Calu3 (cell line): ENCODE measurements at regions not wholly inside any gene's neighbourhood (a gene's known extent, or its start where the extent isn't known, plus 50 kb on each side); places are given as distances from the start of the nearest gene placed in this dataset.

ENCODE experiments used
- BruUV-seq: library from RNA; stranded (reverse); fragments of 400-500 nt; replicated peaks from 2 replicates; lab custom pipeline; 2021; lab: Mats Ljungman, UMichigan
- CTCF ChIA-PET: fragments of 300-600 bp; sonication (Branson Sonifier 250); formaldehyde crosslinking; loops from one replicate; lab custom pipeline; 2022; ENCODE audit warnings: antibody characterized with exemption; lab: Charles Lee
- DNase-seq: peaks from one replicate; pipeline ENCODE4 v3.0.0; 2022
- H3K27ac Mint-ChIP-seq: one replicate; pipeline ENCODE4 v1.8.0; 2022; ENCODE audit warnings: mixed read lengths; ENCODE audit not compliant: unreplicated experiment
- H3K27me3 Mint-ChIP-seq: one replicate; pipeline ENCODE4 v1.8.0; 2022; ENCODE audit warnings: mixed read lengths; ENCODE audit not compliant: unreplicated experiment
- H3K36me3 Mint-ChIP-seq: one replicate; pipeline ENCODE4 v1.8.0; 2022; ENCODE audit warnings: mild to moderate bottlenecking, moderate library complexity, mixed read lengths; ENCODE audit not compliant: insufficient read depth, unreplicated experiment
- H3K4me1 Mint-ChIP-seq: one replicate; pipeline ENCODE4 v1.8.0; 2022; ENCODE audit warnings: mild to moderate bottlenecking, low read depth, mixed read lengths; ENCODE audit not compliant: unreplicated experiment
- H3K4me3 Mint-ChIP-seq: one replicate; pipeline ENCODE4 v1.8.0; 2022; ENCODE audit warnings: mild to moderate bottlenecking, low read depth, moderate library complexity, mixed read lengths; ENCODE audit not compliant: unreplicated experiment
- H3K9me3 Mint-ChIP-seq: one replicate; pipeline ENCODE4 v1.8.0; 2022; ENCODE audit warnings: low read depth, mixed read lengths; ENCODE audit not compliant: unreplicated experiment
- intact Hi-C: fragments of 100-400 bp; cut with micrococcal nuclease; formaldehyde crosslinking; loops from one replicate; pipeline ENCODE4 v1.10.0; 2022; ENCODE audit not compliant: unreplicated experiment
- TF ChIP-seq, protein P1 (sequence below): fragments of 200-600 bp; IDR thresholded peaks from one replicate; pipeline ENCODE4 v1.8.0; 2022; ENCODE audit warnings: antibody characterized with exemption; ENCODE audit not compliant: unreplicated experiment

DNA sequence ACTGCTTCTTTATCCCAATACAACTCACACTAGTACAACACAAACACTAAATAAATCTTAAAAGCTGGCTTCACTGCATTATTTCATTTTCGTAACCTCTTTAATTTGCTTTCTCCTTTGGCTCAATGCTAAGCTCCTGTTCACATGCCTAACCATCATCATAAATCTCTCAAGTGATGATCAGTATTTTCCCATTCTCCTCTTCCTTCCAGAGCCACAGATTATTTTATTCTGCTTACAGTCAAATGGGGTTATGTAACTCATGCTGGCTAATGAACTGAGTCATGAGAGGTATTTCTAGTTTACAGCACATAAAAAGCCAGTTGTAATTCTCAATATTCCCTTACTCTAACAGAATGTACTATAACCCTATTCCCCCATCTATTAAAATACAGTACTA, 350.4 kb upstream of the ZC3H15 start:
- intact Hi-C loops = loop anchor here (10.0 kb wide), 1 partner anchor 391 kb away; no protein-coding TSS in a partner anchor
- peaks cover under 1% of the 10 kb centered on the region for H3K36me3 Mint-ChIP-seq
- TF ChIP-seq, protein P1, sequence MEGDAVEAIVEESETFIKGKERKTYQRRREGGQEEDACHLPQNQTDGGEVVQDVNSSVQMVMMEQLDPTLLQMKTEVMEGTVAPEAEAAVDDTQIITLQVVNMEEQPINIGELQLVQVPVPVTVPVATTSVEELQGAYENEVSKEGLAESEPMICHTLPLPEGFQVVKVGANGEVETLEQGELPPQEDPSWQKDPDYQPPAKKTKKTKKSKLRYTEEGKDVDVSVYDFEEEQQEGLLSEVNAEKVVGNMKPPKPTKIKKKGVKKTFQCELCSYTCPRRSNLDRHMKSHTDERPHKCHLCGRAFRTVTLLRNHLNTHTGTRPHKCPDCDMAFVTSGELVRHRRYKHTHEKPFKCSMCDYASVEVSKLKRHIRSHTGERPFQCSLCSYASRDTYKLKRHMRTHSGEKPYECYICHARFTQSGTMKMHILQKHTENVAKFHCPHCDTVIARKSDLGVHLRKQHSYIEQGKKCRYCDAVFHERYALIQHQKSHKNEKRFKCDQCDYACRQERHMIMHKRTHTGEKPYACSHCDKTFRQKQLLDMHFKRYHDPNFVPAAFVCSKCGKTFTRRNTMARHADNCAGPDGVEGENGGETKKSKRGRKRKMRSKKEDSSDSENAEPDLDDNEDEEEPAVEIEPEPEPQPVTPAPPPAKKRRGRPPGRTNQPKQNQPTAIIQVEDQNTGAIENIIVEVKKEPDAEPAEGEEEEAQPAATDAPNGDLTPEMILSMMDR = no peak
- H3K4me3 Mint-ChIP-seq = no peak overlapping the region
- H3K4me1 Mint-ChIP-seq = peaks cover 11% of the 10 kb centered on the region
- no TSS peak for BruUV-seq
- CTCF ChIA-PET = no interaction called here
- no peaks in the 10 kb centered on the region for H3K9me3 Mint-ChIP-seq
- H3K27ac Mint-ChIP-seq = no peak overlapping the region
- no peaks in the 10 kb centered on the region for H3K27me3 Mint-ChIP-seq
- no peak for DNase-seq

DNA sequence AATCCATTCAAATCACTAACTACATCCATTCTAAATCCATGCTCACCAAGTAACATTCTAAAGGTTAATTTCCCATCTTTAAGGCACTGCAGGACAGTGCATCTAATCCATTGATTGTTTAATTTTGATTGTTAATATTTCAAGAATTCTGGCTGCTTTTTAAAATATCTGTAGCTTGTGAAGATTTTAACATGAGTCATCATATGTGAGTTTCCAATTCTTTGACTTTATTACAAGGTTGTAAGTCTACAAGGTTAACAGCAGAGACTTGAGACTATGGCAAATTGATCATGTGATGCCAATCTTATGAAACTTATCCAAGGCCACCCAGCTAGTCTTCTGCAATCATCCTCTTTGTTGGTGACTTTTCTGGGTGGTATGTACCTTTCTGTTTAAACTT, 349.2 kb upstream of the ZC3H15 start:
- no peak overlapping the region for H3K27ac Mint-ChIP-seq
- no peaks in the 10 kb centered on the region for H3K9me3 Mint-ChIP-seq
- H3K4me3 Mint-ChIP-seq = no peak overlapping the region
- H3K4me1 Mint-ChIP-seq = no peaks in the 10 kb centered on the region
- no TSS peak for BruUV-seq
- TF ChIP-seq, protein P1 = no peak
- H3K27me3 Mint-ChIP-seq = no peaks in the 10 kb centered on the region
- no peaks in the 10 kb centered on the region for H3K36me3 Mint-ChIP-seq
- intact Hi-C loops = loop anchor here (10.0 kb wide), 1 partner anchor 392 kb away; no protein-coding TSS in a partner anchor
- no peak for DNase-seq
- CTCF ChIA-PET = no interaction called here

DNA sequence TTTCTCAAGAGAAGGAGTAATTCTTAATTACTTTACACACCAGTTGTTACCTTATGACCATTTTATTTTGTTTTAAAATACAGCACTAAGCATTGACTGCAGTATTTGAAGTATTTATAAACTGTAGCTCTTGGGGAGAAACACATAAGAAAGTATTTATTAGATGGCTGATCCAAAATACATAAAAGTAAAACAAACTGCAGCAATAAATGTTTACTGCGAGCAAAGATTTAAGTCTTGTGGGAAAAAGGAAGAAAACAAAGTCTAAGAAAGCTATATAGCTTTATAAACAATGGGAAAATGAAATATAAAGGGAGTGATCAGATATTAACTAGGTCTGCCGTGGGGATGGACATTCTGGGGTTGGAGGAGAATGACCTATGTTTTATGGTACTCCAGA, 347.2 kb upstream of the ZC3H15 start:
- no peaks in the 10 kb centered on the region for H3K36me3 Mint-ChIP-seq
- DNase-seq = no peak
- H3K4me1 Mint-ChIP-seq = no peaks in the 10 kb centered on the region
- intact Hi-C loops = loop anchor here (10.0 kb wide), 1 partner anchor 394 kb away; no protein-coding TSS in a partner anchor
- BruUV-seq = no TSS peak
- no peak overlapping the region for H3K27ac Mint-ChIP-seq
- no peak overlapping the region for H3K4me3 Mint-ChIP-seq
- H3K9me3 Mint-ChIP-seq = no peaks in the 10 kb centered on the region
- no peaks in the 10 kb centered on the region for H3K27me3 Mint-ChIP-seq
- TF ChIP-seq, protein P1 = no peak
- CTCF ChIA-PET = no interaction called here

DNA sequence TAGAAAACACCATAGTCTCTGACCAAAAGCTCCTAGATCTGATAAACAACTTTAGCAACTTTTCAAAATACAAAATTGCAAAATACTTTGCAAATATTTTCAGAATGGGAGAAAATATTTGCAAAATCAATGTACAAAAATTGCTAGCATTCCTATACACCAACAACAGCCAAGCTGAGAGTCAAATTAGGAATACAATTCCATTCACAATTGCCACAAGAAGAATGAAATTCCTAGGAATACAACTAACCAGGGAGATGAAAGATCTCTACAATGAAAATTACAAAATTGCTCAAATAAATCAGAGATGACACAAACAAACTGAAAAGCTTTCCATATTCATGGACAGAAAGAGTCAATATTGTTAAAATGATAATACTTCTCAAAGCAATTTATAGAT, 327.0 kb upstream of the ZC3H15 start:
- no peak overlapping the region for H3K4me3 Mint-ChIP-seq
- CTCF ChIA-PET = no interaction called here
- TF ChIP-seq, protein P1 = no peak
- no TSS peak for BruUV-seq
- H3K9me3 Mint-ChIP-seq = peaks cover 5% of the 10 kb centered on the region
- DNase-seq = no peak
- no peak overlapping the region for H3K27ac Mint-ChIP-seq
- no peaks in the 10 kb centered on the region for H3K36me3 Mint-ChIP-seq
- no peaks in the 10 kb centered on the region for H3K4me1 Mint-ChIP-seq
- no peaks in the 10 kb centered on the region for H3K27me3 Mint-ChIP-seq
- intact Hi-C loops = no loop called here
